Ovary (tissue), 7 donors: ENCODE measurements at regions not wholly inside any gene's neighbourhood (a gene's known extent, or its start where the extent isn't known, plus 50 kb on each side); places are given as distances from the start of the nearest gene placed in this dataset.

ENCODE experiments used
- DNase-seq, 5 donors: peaks; one replicate each; pipeline ENCODE4 v3.0.0-alpha.2; 2019 to 2020
- H3K27ac ChIP-seq, 2 donors: fragments of 200-600 bp; one replicate each; pipeline versions ENCODE4 v1.5.1 to v1.8.0; 2019 to 2022
- H3K27me3 ChIP-seq: fragments of 200-600 bp; one replicate; pipeline ENCODE4 v1.8.0; 2022
- H3K36me3 ChIP-seq: fragments of 200-600 bp; sonication (generic); one replicate; pipeline ENCODE4 v1.5.1; 2019
- H3K4me1 ChIP-seq: one replicate; pipeline ENCODE4 v1.8.1; 2013; ENCODE audit warnings: mild to moderate bottlenecking, moderate library complexity; ENCODE audit not compliant: insufficient read depth
- H3K4me3 ChIP-seq: fragments of 200-600 bp; sonication (generic); one replicate; pipeline ENCODE4 v1.5.1; 2017
- H3K9me3 ChIP-seq, 2 donors: fragments of 200-600 bp in 1 of 2; sonication (generic) in 1 of 2; one replicate each; pipeline versions ENCODE4 v1.5.1 to v1.8.1; 2013 to 2019; ENCODE audit warnings: mild to moderate bottlenecking in 1 of 2, moderate library complexity in 1 of 2
- CTCF ChIP-seq, 3 donors: fragments of 450-650 bp in 2 of 3; fragments of 200-600 bp in 1 of 3; IDR thresholded peaks; one replicate each; pipeline versions ENCODE4 v1.5.1 to v1.8.0; 2016 to 2022; ENCODE audit warnings: antibody characterized with exemption in 3 of 3, mild to moderate bottlenecking in 1 of 3
- EP300 ChIP-seq: sonication (generic); formaldehyde crosslinking; IDR thresholded peaks from one replicate; pipeline ENCODE4 v1.6.1; 2017; ENCODE audit warnings: antibody characterized with exemption
- POLR2A ChIP-seq: fragments of 450-650 bp; IDR thresholded peaks from one replicate; pipeline ENCODE4 v1.6.1; 2017; ENCODE audit warnings: antibody characterized with exemption, mild to moderate bottlenecking, moderate library complexity
- WGBS, 3 donors: extraction: QIAGEN DNeasy Blood & Tissue Kit in 1 of 3; methylation state at CpG; one replicate each; pipeline versions ENCODE4 v1.1.5 to v1.1.7; 2013 to 2017; 5-methylcytosine and 5-hydroxymethylcytosine counted together
- intact Hi-C, 4 donors: fragments of 100-400 bp; cut with DNase I; formaldehyde crosslinking; loops; one replicate each; pipeline versions ENCODE4 v1.11.0 to v1.15.1; 2022 to 2023
- donor health status: DM: no; HTN: no; CAD: no; lungs with moderate emphysema.
- donor health status: DM: no; HTN: no; CAD: no.
- donor health status: Bipolar disorder and iron deficiency.
- donor health status: DM: no; HTN: no; CAD: no.
- donor health status: DM: yes; HTN: yes; CAD: no.

GRCh38 chr7:21051865-21052264, 265.2 kb upstream of the SP8 start:
- intact Hi-C loops = no loop called here
- 82 to 87% (median 84%) methylated on average over 3 of the region's 3 CpGs for WGBS, 3 donors
- no peak for TF ChIP-seq POLR2A
- no peak for TF ChIP-seq CTCF (IDR thresholded peaks at IDR 0.05)
- TF ChIP-seq EP300 = no peak

GRCh38 chr7:21054427-21055112, 267.9 kb upstream of the SP8 start:
- intact Hi-C loops = no loop called here
- Histone ChIP-seq H3K27ac (no peak overlapping the region), H3K4me3 (no peak overlapping the region), H3K27me3 (no peaks in the 10 kb centered on the region), H3K36me3 (no peaks in the 10 kb centered on the region), H3K9me3 (no peaks in the 10 kb centered on the region), H3K4me1 (no peaks in the 10 kb centered on the region)
- DNase-seq = no peak
- TF ChIP-seq POLR2A (no peak), EP300 (no peak), CTCF (IDR thresholded peaks at IDR 0.05) (no peak)
- 60 to 71% (median 64%) methylated on average over 5 of the region's 5 CpGs for WGBS, 3 donors

More at GRCh38 chr7:21051865-21052264, 265.2 kb upstream of the SP8 start:
- no peak for DNase-seq
- Histone ChIP-seq H3K27me3 (no peaks in the 10 kb centered on the region), H3K9me3 (no peaks in the 10 kb centered on the region), H3K36me3 (no peaks in the 10 kb centered on the region), H3K4me1 (no peaks in the 10 kb centered on the region), H3K4me3 (no peak overlapping the region), H3K27ac (no peak overlapping the region)

GRCh38 chr7:21059069-21059468, 272.4 kb upstream of the SP8 start:
- 63 to 83% (median 81%) methylated on average over 2 of the region's 2 CpGs for WGBS, 3 donors
- no peaks in the 10 kb centered on the region for H3K36me3 ChIP-seq
- intact Hi-C loops = no loop called here
- H3K4me3 ChIP-seq = no peak overlapping the region
- H3K9me3 ChIP-seq = no peaks in the 10 kb centered on the region
- H3K27me3 ChIP-seq = no peaks in the 10 kb centered on the region
- DNase-seq = no peak
- no peak for TF ChIP-seq CTCF (IDR thresholded peaks at IDR 0.05)
- no peak for TF ChIP-seq EP300
- TF ChIP-seq POLR2A = no peak
- H3K27ac ChIP-seq = no peak overlapping the region
- no peaks in the 10 kb centered on the region for H3K4me1 ChIP-seq

GRCh38 chr7:21063106-21063505, 276.4 kb upstream of the SP8 start:
- TF ChIP-seq CTCF (IDR thresholded peaks at IDR 0.05) (no peak), POLR2A (no peak), EP300 (no peak)
- no peaks in the 10 kb centered on the region for H3K27me3 ChIP-seq
- DNase-seq = no peak
- H3K36me3 ChIP-seq = no peaks in the 10 kb centered on the region
- no peaks in the 10 kb centered on the region for H3K4me1 ChIP-seq
- no peak overlapping the region for H3K4me3 ChIP-seq
- no peaks in the 10 kb centered on the region for H3K9me3 ChIP-seq
- no peak overlapping the region for H3K27ac ChIP-seq
- intact Hi-C loops = no loop called here
- 75 to 88% (median 76%) methylated on average over 2 of the region's 2 CpGs for WGBS, 3 donors
